T-helper 2 cell treated with Interferon-gamma antibody and Interleukin-4, amounts not matched to agents 5 μg/mL and 100 μg/mL, for 36 hours (primary cell): ENCODE measurements at regions not wholly inside any gene's neighbourhood (a gene's known extent, or its start where the extent isn't known, plus 50 kb on each side); places are given as distances from the start of the nearest gene placed in this dataset.

Experiments
- DNase-seq: peaks from one replicate; pipeline ENCODE4 v3.0.0; 2021; ENCODE audit warnings: low spot score
- H3K27ac Mint-ChIP-seq: one replicate; pipeline ENCODE4 v1.8.0; 2021; ENCODE audit warnings: mild to moderate bottlenecking, mixed read lengths
- H3K27me3 Mint-ChIP-seq: one replicate; pipeline ENCODE4 v1.8.0; 2021; ENCODE audit warnings: low read depth, mixed read lengths
- H3K36me3 Mint-ChIP-seq: one replicate; pipeline ENCODE4 v1.8.0; 2021; ENCODE audit warnings: low read depth, mixed read lengths
- H3K4me1 Mint-ChIP-seq: one replicate; pipeline ENCODE4 v1.8.0; 2021; ENCODE audit warnings: low read depth, mixed read lengths
- H3K4me3 Mint-ChIP-seq: one replicate; pipeline ENCODE4 v1.8.0; 2022; ENCODE audit warnings: mild to moderate bottlenecking, moderate library complexity, mixed read lengths
- H3K9me3 Mint-ChIP-seq: one replicate; pipeline ENCODE4 v1.8.0; 2021; ENCODE audit warnings: mixed read lengths

DNA sequence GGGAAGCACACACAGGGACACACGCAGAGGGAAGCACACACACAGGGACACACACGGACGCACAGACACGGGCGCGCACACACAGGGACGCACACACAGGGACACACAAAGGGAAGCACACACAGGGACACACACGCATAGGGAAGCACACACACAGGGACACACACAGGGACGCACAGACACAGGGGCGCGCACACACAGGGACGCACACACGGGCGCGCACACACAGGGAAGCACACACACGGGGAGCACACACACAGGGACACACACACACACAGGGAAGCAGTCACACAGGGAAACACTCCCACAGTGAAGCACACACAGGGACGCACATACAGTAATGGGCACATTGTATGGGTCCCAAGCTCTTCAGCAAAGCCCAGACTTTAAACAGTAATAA, 685.3 kb downstream of the TRIML1 start:
- Mint-ChIP-seq H3K27ac (no peak overlapping the region), H3K9me3 (peaks cover 24% of the 10 kb centered on the region)
- no peak for DNase-seq

DNA sequence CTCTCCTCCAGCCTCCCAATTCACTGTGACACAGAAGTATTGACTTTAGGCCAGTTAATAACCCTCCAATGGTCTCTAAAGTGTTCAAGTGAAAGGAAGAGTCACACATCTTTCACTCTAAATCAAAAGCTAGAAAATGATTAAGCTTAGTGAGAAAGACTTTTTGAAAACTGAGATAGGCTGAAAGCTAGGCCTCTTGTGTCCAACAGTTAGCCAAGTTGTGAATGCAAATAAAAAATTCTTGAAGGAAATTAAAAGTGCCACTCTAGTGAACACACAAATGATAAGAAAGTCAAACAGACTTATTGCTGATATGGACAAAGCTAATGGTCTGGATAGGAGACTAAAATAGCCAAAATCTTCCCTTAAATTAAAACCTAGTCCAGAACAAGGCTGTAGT, 687.2 kb downstream of the TRIML1 start:
- Mint-ChIP-seq H3K27me3 (no peaks in the 10 kb centered on the region), H3K4me3 (no peak overlapping the region), H3K36me3 (no peaks in the 10 kb centered on the region), H3K4me1 (no peaks in the 10 kb centered on the region), H3K9me3 (peaks cover 23% of the 10 kb centered on the region), H3K27ac (no peak overlapping the region)
- DNase-seq, result no peak

More for the DNA sequence above, 685.3 kb downstream of the TRIML1 start:
- no peak overlapping the region for H3K4me3 Mint-ChIP-seq
- no peaks in the 10 kb centered on the region for H3K4me1 Mint-ChIP-seq
- H3K27me3 Mint-ChIP-seq, result no peaks in the 10 kb centered on the region
- H3K36me3 Mint-ChIP-seq, result no peaks in the 10 kb centered on the region

DNA sequence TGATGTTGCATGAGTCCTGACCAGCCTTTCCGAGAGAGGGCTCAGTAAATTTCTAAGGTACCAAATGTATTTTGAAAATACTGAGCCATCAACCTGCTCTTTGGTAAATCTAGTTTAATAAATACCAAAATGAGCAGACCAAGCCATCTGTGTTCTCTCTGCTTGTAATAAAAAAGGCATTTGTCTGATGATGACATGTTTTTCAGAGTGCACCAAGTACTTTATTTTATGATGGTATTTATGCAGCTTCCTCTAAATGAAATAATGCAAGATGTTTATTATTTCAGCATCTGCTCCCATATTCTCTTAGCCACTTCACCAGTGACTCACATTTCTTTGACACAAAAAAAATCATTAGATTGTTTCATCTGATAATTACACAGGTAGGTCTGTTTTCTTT, 700.5 kb downstream of the TRIML1 start:
- Mint-ChIP-seq H3K27me3 (no peaks in the 10 kb centered on the region), H3K4me1 (no peaks in the 10 kb centered on the region), H3K27ac (no peak overlapping the region), H3K9me3 (peaks cover 31% of the 10 kb centered on the region), H3K36me3 (no peaks in the 10 kb centered on the region), H3K4me3 (no peak overlapping the region)
- DNase-seq, result no peak

DNA sequence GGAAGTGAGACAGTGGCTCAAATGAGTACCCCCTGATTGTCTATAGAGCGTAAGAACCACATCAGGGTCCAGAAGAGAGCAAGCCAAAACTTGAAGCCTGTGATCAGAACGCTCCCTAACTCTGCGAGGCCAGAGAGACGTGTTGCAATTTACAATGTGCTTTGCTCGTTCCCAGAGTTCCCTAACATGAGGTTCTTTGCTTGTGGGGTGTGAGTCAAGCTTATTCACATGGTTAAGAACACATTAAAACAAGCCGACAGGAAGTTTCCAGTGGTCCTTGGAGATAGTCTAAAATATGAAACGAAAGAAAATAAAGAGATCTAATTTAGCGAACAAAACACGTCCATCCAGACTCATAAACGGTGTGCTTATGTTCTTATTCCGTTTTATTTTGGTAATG, 702.3 kb downstream of the TRIML1 start:
- Mint-ChIP-seq H3K9me3 (peaks cover 39% of the 10 kb centered on the region), H3K36me3 (no peaks in the 10 kb centered on the region), H3K4me1 (no peaks in the 10 kb centered on the region), H3K27me3 (no peaks in the 10 kb centered on the region), H3K27ac (no peak overlapping the region), H3K4me3 (no peak overlapping the region)
- no peak for DNase-seq

DNA sequence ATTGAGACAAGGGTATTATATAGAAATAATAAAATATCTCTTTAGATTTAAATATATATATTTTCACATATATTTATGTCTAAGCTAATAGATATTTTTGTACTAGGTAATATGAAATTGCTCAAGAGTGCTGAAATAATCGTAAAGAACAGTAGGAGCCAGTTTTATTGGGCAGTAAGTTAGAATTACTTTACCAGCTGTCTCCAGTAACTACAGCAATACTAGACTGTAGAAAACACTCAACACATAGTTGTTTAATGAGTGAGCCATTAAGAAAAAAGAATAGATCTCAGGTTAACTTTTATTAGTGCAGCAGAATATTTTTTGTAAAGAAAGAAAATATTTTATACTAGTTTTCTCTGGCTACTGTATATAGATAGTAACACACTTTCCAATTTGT, 715.2 kb downstream of the TRIML1 start:
- Mint-ChIP-seq H3K4me3 (no peak overlapping the region), H3K4me1 (no peaks in the 10 kb centered on the region), H3K9me3 (peaks cover 44% of the 10 kb centered on the region), H3K27me3 (no peaks in the 10 kb centered on the region), H3K36me3 (no peaks in the 10 kb centered on the region), H3K27ac (no peak overlapping the region)
- DNase-seq, result no peak

DNA sequence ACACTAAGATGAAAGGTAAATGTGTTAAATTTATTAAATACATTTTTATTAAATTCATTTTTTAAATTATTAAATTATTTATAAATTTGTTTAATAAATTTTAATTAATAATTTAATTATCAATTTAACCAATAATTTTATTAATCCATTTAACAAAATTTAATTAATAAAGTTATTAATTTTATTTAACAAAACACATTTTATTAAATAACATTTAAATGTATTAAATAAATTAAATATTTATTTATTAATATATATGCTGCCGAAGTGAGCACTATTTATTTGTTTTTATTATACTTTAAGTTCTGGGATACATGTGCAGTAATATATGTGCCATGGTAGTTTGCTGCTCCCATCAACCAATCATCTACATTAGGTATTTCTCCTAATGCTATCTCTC, 719.5 kb downstream of the TRIML1 start:
- DNase-seq, result no peak
- Mint-ChIP-seq H3K9me3 (peaks cover 25% of the 10 kb centered on the region), H3K4me3 (no peak overlapping the region), H3K27me3 (no peaks in the 10 kb centered on the region), H3K4me1 (no peaks in the 10 kb centered on the region), H3K36me3 (no peaks in the 10 kb centered on the region), H3K27ac (no peak overlapping the region)

DNA sequence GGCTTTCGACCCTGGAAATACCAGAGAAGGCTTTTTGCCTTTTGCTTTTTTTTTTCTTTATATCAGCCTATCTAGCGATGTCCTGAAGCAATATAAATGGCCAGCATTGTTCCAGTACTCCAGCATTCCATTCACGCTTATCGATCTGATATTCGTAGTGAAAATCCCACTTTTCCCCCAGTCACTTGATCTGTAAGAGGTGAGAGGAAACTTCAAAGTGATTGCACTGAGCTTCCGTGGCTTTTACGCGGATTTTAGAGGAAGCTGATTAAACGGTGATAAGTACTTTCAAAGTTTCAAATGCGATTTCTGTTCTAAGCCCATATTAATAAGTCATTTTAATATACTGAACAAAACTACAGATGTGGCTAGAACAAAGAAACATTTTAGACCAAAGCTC, 725.5 kb downstream of the TRIML1 start:
- Mint-ChIP-seq H3K27ac (no peak overlapping the region), H3K4me3 (no peak overlapping the region), H3K9me3 (peaks cover 35% of the 10 kb centered on the region), H3K36me3 (no peaks in the 10 kb centered on the region), H3K4me1 (no peaks in the 10 kb centered on the region), H3K27me3 (no peaks in the 10 kb centered on the region)
- DNase-seq, result no peak

DNA sequence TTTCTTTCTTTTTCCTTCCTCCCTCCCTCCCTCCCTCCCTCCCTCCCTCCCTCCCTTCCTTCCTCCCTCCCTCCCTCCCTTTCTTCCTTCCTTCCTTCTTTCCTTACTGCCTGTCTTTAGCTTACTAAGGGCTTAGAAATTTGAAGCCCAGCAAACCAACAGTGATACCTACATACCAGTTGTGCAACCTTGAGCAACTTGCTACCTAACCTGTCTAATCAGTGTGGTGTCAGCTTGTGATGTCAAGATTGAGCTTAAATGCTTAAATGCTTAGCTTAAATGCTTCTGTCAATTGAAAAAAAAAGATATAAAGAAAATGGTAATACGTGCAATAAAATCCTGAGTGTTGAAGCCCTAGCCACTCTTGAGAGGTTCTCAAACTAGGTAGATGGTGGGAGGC, 728.6 kb downstream of the TRIML1 start:
- Mint-ChIP-seq H3K9me3 (peaks cover 46% of the 10 kb centered on the region), H3K4me1 (no peaks in the 10 kb centered on the region), H3K36me3 (no peaks in the 10 kb centered on the region), H3K27ac (no peak overlapping the region), H3K27me3 (no peaks in the 10 kb centered on the region), H3K4me3 (no peak overlapping the region)
- no peak for DNase-seq

DNA sequence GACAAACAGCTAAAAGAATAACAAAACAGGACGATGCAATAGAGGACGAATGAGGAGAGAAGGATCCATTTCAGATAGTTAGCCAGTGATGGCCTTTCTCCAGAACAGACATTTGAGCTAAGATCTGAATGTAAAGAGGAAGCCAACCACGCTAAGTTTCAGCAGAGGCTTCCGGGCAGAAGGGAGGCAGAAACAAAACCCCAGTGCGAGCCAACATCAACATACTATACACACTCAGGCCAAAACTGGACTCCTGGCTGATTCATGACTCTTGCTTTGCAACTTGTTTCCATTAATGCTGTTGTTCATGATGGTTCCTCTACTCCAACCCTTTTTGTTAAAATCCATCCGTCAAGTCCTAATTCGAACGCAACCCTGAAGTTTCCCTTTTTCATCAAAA, 730.3 kb downstream of the TRIML1 start:
- Mint-ChIP-seq H3K27ac (no peak overlapping the region), H3K36me3 (no peaks in the 10 kb centered on the region), H3K4me3 (no peak overlapping the region), H3K9me3 (peaks cover 42% of the 10 kb centered on the region), H3K27me3 (no peaks in the 10 kb centered on the region), H3K4me1 (no peaks in the 10 kb centered on the region)
- no peak for DNase-seq

DNA sequence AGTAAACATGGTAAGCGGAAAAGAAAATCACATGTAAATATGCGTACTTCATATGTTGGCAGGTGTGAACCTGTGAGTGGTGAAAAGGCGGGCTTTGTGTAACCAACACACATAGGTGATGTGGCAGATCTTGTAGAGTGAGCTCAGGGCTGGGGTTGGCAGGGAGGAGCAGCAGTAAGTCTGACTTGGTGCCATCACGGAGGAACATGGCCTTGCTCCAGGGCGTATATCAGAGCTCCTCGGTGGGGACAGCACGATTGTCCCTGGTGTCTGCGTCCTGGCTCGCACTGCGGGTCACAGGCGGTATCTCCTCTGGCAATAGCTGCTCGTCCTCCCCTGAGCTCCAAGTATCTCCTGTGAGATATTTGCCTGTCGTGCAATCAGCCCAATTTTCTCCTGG, 733.6 kb downstream of the TRIML1 start:
- Mint-ChIP-seq H3K27me3 (no peaks in the 10 kb centered on the region), H3K36me3 (no peaks in the 10 kb centered on the region), H3K4me3 (no peak overlapping the region), H3K9me3 (peaks cover 39% of the 10 kb centered on the region), H3K4me1 (no peaks in the 10 kb centered on the region), H3K27ac (no peak overlapping the region)
- DNase-seq, result no peak

DNA sequence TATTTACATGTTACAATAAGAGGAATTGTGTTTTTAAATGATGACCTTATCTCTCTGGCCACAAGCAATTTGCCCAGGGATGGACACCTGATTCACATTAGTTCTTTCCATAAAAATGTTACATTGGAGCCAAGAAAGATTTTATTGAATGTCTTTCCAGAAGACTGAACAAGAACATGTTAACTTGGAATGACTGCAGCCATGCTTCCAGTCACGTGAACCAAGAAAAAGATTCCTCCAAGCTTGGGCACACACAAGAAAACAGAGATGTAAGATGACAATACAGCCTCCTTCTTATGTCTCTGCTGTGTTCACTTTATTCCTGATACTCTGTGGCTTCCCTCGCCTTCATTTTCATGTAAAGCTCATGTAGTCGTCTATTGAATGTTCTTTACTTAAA, 737.6 kb downstream of the TRIML1 start:
- peaks cover 34% of the 10 kb centered on the region for H3K9me3 Mint-ChIP-seq
- DNase-seq, result no peak
- H3K36me3 Mint-ChIP-seq, result no peaks in the 10 kb centered on the region
- no peaks in the 10 kb centered on the region for H3K27me3 Mint-ChIP-seq
- H3K27ac Mint-ChIP-seq, result no peak overlapping the region
- H3K4me1 Mint-ChIP-seq, result no peaks in the 10 kb centered on the region
- H3K4me3 Mint-ChIP-seq, result no peak overlapping the region

DNA sequence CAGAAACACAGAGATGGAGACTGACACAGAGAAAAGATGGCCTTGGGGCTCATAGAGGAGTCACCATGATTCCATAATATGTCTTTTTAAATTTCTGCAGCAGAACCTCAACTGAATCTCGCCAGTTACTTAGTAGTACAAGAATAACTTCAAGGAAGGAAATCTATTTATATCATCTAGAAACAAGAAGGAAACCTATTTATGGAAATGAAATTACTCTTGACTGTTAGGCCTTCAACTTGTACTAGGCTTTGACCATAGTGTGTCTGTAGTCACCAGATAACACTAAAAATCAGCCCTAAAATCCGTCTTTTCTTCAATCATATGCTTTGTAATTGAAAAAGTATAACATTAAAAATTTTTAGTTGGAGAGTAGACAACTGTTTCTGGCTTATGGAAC, 740.4 kb downstream of the TRIML1 start:
- Mint-ChIP-seq H3K27me3 (no peaks in the 10 kb centered on the region), H3K27ac (no peak overlapping the region), H3K4me3 (no peak overlapping the region), H3K36me3 (no peaks in the 10 kb centered on the region), H3K4me1 (no peaks in the 10 kb centered on the region), H3K9me3 (peaks cover 36% of the 10 kb centered on the region)
- no peak for DNase-seq

DNA sequence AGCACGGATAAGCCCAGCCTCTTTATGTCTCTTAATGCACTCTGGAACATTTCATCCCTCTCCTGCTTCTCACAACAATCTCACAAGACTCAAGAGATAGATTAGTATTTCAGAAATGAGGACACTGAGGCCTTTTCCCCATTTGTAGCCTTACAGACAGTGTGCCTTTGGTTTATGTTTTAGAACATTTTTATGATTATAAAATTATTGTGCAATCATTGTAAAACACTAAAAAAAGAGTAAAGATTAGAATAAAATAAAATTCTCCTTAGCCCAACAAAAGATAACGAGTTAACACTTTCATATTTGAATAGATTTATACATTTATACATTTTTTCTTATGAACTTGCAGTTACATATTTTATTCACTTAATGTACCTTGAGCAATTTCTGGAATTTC, 748.7 kb downstream of the TRIML1 start:
- no peak overlapping the region for H3K4me3 Mint-ChIP-seq
- no peak overlapping the region for H3K27ac Mint-ChIP-seq
- peaks cover 22% of the 10 kb centered on the region for H3K9me3 Mint-ChIP-seq
- H3K27me3 Mint-ChIP-seq, result no peaks in the 10 kb centered on the region
- no peak for DNase-seq
- H3K4me1 Mint-ChIP-seq, result no peaks in the 10 kb centered on the region
- no peaks in the 10 kb centered on the region for H3K36me3 Mint-ChIP-seq

DNA sequence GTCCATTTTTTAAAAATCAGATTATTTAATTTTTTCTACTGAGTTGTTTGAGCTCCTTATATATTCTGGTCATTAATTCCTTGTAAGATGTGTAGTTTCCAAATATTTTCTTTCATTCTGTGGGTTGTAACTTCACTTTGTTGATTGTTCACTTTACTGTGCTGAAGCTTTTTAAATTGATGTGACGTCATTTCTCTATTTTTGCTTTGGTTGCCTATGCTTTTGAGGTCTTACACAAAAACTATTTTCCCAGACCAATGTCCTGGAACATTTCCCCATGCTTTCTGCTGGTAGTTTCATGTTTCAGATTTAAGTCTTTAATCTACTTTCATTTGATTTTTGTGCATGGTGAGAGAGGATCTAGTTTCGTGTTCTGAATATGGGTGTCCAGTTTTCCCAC, 753.6 kb downstream of the TRIML1 start:
- H3K27ac Mint-ChIP-seq, result no peak overlapping the region
- H3K4me3 Mint-ChIP-seq, result no peak overlapping the region
- no peak for DNase-seq
- H3K9me3 Mint-ChIP-seq, result peaks cover 27% of the 10 kb centered on the region
- H3K4me1 Mint-ChIP-seq, result no peaks in the 10 kb centered on the region
- no peaks in the 10 kb centered on the region for H3K36me3 Mint-ChIP-seq
- H3K27me3 Mint-ChIP-seq, result no peaks in the 10 kb centered on the region

DNA sequence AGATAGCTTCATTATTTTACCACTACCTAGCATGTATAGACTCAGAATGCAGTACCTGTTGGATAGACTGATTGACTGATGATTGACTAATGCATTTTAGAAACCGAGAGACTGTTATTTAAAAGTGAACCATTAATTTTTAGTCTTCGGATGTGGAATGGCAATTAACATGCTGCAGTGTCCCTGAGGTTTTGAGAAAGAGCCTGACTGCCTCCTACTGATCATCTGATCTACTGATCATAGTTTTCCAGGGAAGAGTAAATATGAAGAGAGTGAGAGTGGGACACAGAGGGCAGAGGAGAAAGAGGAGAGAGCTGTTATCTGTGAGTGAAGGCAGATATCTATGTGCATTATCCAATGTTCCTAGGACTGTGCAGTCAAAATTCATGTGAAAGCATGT, 764.7 kb downstream of the TRIML1 start:
- DNase-seq, result no peak
- Mint-ChIP-seq H3K27ac (no peak overlapping the region), H3K27me3 (no peaks in the 10 kb centered on the region), H3K36me3 (no peaks in the 10 kb centered on the region), H3K4me1 (no peaks in the 10 kb centered on the region), H3K9me3 (peaks cover 38% of the 10 kb centered on the region), H3K4me3 (no peak overlapping the region)

DNA sequence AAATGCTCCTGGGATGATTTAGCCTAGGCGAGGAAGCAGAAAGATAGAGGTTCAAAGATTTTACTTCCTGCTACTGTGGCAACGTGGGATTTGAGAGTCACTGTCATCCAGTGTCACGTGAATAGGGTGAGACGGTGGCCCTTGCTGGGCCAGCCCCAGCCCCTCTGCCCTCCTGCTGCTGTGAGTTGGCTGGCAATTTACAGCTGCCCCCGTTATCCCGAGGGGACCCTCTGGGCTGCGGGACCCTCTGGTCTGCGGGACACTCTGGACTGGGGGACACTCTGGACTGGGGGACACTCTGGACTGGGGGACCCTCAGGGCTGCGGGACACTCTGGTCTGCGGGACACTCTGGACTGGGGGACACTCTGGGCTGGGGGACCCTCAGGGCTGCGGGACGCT, 765.4 kb downstream of the TRIML1 start:
- no peak overlapping the region for H3K27ac Mint-ChIP-seq
- H3K36me3 Mint-ChIP-seq, result no peaks in the 10 kb centered on the region
- H3K27me3 Mint-ChIP-seq, result no peaks in the 10 kb centered on the region
- no peak overlapping the region for H3K4me3 Mint-ChIP-seq
- H3K4me1 Mint-ChIP-seq, result no peaks in the 10 kb centered on the region
- H3K9me3 Mint-ChIP-seq, result peaks cover 32% of the 10 kb centered on the region
- no peak for DNase-seq
